Parathyroid adenoma (tissue), 2 donors: ENCODE measurements at regions not wholly inside any gene's neighbourhood (a gene's known extent, or its start where the extent isn't known, plus 50 kb on each side); places are given as distances from the start of the nearest gene placed in this dataset.
"Not testable (repeated sequence)": the region's sequence is repeated elsewhere in the genome, so short reads cannot be mapped to it uniquely, and the experiment has no call there.

Source experiments
- H2AFZ ChIP-seq: fragments of 300-600 bp; sonication (generic); one replicate; pipeline ENCODE4 v1.7.0; 2017; ENCODE audit warnings: antibody characterized with exemption, mild to moderate bottlenecking
- H3K27ac ChIP-seq: fragments of 300-600 bp; sonication (generic); one replicate; pipeline ENCODE4 v1.7.0; 2017
- H3K27me3 ChIP-seq: fragments of 300-600 bp; sonication (generic); one replicate; pipeline ENCODE4 v1.7.0; 2017; ENCODE audit warnings: low read length; ENCODE audit not compliant: control insufficient read depth, insufficient read depth
- H3K36me3 ChIP-seq: fragments of 300-600 bp; sonication (generic); one replicate; pipeline ENCODE4 v1.7.0; 2017; ENCODE audit warnings: low read length; ENCODE audit not compliant: control insufficient read depth, insufficient read depth
- H3K4me1 ChIP-seq: fragments of 300-600 bp; sonication (generic); one replicate; pipeline ENCODE4 v1.7.0; 2017; ENCODE audit warnings: control low read depth
- H3K4me2 ChIP-seq: fragments of 300-600 bp; sonication (generic); one replicate; pipeline ENCODE4 v1.7.0; 2017; ENCODE audit warnings: low read length
- H3K4me3 ChIP-seq: fragments of 300-600 bp; sonication (generic); one replicate; pipeline ENCODE4 v1.7.0; 2017; ENCODE audit warnings: low read depth, low read length
- H3K79me2 ChIP-seq: fragments of 300-600 bp; sonication (generic); one replicate; pipeline ENCODE4 v1.7.0; 2017; ENCODE audit warnings: control low read depth
- H3K9ac ChIP-seq: fragments of 300-600 bp; sonication (generic); one replicate; pipeline ENCODE4 v1.7.0; 2017; ENCODE audit warnings: mild to moderate bottlenecking
- H3K9me3 ChIP-seq: fragments of 300-600 bp; sonication (generic); one replicate; pipeline ENCODE4 v1.7.0; 2017; ENCODE audit warnings: low read length; ENCODE audit not compliant: control insufficient read depth
- TF ChIP-seq, protein P1 (sequence below): fragments of 300-600 bp; sonication (generic); IDR thresholded peaks from one replicate; pipeline ENCODE4 v1.7.0; 2017; ENCODE audit warnings: antibody characterized with exemption, mild to moderate bottlenecking
- donor health status: primary hyperparathyroidism.

DNA sequence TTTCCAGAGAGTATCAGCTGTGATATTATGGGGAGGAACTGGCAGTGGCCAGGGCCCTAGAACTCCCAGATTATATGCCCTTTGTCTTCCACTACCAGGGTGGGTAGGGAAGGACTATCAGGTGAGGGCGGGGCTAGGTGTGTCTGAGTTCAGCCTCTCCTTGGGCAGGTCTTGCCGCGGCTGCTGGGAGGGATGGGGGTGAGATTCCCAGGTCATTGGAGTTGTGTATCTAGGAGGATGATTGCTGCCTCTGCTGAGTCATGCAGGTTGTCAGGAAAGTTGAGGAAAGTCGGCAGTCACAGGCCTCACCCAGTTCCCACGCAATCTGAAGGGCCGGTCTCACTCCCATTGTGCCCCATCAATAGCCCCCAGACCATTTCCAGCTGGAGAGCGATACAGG lies 185.2 kb downstream of the DKK1 start:
- no peak overlapping the region for H2AFZ ChIP-seq
- TF ChIP-seq, protein P1, sequence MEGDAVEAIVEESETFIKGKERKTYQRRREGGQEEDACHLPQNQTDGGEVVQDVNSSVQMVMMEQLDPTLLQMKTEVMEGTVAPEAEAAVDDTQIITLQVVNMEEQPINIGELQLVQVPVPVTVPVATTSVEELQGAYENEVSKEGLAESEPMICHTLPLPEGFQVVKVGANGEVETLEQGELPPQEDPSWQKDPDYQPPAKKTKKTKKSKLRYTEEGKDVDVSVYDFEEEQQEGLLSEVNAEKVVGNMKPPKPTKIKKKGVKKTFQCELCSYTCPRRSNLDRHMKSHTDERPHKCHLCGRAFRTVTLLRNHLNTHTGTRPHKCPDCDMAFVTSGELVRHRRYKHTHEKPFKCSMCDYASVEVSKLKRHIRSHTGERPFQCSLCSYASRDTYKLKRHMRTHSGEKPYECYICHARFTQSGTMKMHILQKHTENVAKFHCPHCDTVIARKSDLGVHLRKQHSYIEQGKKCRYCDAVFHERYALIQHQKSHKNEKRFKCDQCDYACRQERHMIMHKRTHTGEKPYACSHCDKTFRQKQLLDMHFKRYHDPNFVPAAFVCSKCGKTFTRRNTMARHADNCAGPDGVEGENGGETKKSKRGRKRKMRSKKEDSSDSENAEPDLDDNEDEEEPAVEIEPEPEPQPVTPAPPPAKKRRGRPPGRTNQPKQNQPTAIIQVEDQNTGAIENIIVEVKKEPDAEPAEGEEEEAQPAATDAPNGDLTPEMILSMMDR: no peak

DNA sequence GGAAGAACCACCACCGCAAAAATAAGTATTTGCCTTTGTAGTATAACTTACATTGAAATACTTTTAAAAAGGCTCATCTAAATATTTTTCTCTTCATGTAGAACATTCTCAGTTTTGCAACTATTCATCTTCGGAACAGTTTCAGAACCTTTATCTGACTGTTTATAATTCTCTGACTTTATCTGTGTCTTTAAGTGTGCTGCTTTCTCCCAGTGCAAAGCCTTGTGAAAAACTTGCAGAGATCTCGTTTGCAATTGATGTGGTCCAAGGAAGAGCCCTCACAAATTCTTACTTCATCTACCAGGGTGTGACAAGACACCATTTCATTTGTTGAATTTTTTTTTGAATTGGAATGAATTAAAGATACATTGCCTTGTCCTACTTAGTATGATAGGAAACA lies 186.4 kb downstream of the DKK1 start:
- H3K9ac ChIP-seq: no peak overlapping the region
- no peak overlapping the region for H3K27ac ChIP-seq
- no peaks in the 10 kb centered on the region for H3K79me2 ChIP-seq
- no peak overlapping the region for H3K4me2 ChIP-seq
- no peak overlapping the region for H3K4me3 ChIP-seq
- TF ChIP-seq, protein P1: no peak
- no peaks in the 10 kb centered on the region for H3K9me3 ChIP-seq
- no peaks in the 10 kb centered on the region for H3K4me1 ChIP-seq
- H2AFZ ChIP-seq: no peak overlapping the region
- H3K36me3 ChIP-seq: no peaks in the 10 kb centered on the region
- H3K27me3 ChIP-seq: no peaks in the 10 kb centered on the region

More for the DNA sequence above, 185.2 kb downstream of the DKK1 start:
- Histone ChIP-seq H3K9me3 (no peaks in the 10 kb centered on the region), H3K79me2 (no peaks in the 10 kb centered on the region), H3K27ac (no peak overlapping the region), H3K4me3 (no peak overlapping the region), H3K36me3 (no peaks in the 10 kb centered on the region), H3K4me1 (no peaks in the 10 kb centered on the region), H3K9ac (no peak overlapping the region), H3K4me2 (no peak overlapping the region), H3K27me3 (no peaks in the 10 kb centered on the region)

DNA sequence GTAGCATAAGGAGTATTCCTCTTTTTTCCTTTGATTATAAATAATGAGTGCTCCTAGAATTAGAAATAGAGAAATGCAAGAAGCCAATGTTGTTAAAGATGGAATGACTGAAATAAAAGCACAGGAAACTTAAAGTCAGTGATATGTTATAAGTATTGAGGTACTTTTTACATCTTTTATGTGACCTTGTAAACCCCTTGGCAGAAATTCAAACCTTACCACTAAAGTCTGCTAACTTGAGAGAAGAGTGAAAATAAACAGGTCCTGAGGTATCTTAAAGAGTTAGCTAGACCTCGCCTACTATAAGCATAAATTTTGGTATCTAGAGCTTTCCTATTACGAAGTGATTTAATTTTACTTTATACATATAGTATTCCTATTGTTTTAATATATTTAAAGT lies 188.2 kb downstream of the DKK1 start:
- H3K36me3 ChIP-seq: no peaks in the 10 kb centered on the region
- H3K4me3 ChIP-seq: no peak overlapping the region
- H3K4me1 ChIP-seq: no peaks in the 10 kb centered on the region
- no peak overlapping the region for H3K27ac ChIP-seq
- H3K79me2 ChIP-seq: no peaks in the 10 kb centered on the region
- no peaks in the 10 kb centered on the region for H3K9me3 ChIP-seq
- H3K9ac ChIP-seq: no peak overlapping the region
- no peaks in the 10 kb centered on the region for H3K27me3 ChIP-seq
- TF ChIP-seq, protein P1: no peak
- no peak overlapping the region for H3K4me2 ChIP-seq
- H2AFZ ChIP-seq: no peak overlapping the region

DNA sequence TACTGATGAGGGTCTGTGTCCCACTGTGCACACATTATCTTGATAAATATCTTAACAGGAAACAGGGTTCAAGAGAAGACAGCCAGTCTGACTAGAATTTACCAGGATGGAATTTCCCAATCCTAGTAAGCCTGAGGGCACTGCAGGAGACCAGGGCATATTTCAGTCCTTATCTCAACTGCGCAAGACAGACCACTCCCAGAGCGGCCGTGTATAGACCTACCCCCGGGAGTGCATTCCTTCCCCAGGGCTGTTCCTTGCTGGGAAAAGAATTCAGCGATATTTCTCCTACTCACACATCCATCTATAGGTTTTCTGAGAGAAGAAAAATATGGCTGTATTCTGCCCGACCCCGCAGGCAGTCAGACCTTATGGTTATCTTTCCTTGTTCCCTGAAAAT lies 191.3 kb downstream of the DKK1 start:
- not testable (repeated sequence) for H2AFZ ChIP-seq, H3K4me2 ChIP-seq, H3K4me1 ChIP-seq, H3K4me3 ChIP-seq, H3K36me3 ChIP-seq, H3K27me3 ChIP-seq, H3K79me2 ChIP-seq, H3K9me3 ChIP-seq, H3K27ac ChIP-seq, H3K9ac ChIP-seq

DNA sequence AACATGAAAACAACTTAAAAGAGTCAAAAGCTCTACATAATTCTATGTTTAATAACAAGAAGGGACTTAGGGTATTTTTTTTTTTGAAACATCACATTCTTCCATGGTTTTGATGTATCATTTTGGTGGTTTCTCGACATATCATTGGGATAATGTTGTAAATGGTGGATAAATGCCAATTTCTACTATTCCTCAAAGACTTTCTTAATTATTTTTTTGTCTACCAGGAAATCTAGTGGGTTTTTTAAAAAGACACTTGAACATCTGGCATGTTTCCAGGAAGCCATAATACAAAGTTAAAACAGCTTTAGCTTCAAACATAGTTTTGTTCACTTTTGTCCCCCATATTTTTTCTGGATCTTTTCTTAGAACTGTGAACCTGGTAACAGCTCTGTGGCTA lies 200.4 kb downstream of the DKK1 start:
- Histone ChIP-seq H3K79me2 (no peaks in the 10 kb centered on the region), H3K36me3 (no peaks in the 10 kb centered on the region), H2AFZ (no peak overlapping the region), H3K4me3 (no peak overlapping the region), H3K27me3 (no peaks in the 10 kb centered on the region), H3K9me3 (no peaks in the 10 kb centered on the region), H3K4me1 (no peaks in the 10 kb centered on the region), H3K9ac (no peak overlapping the region), H3K4me2 (no peak overlapping the region), H3K27ac (no peak overlapping the region)
- TF ChIP-seq, protein P1: no peak
